ENCODE measurements at regions not wholly inside any gene's neighbourhood (a gene's known extent, or its start where the extent isn't known, plus 50 kb on each side); places are given as distances from the start of the nearest gene placed in this dataset.
"Not testable (repeated sequence)": the region's sequence is repeated elsewhere in the genome, so short reads cannot be mapped to it uniquely, and the experiment has no call there.

DNA sequence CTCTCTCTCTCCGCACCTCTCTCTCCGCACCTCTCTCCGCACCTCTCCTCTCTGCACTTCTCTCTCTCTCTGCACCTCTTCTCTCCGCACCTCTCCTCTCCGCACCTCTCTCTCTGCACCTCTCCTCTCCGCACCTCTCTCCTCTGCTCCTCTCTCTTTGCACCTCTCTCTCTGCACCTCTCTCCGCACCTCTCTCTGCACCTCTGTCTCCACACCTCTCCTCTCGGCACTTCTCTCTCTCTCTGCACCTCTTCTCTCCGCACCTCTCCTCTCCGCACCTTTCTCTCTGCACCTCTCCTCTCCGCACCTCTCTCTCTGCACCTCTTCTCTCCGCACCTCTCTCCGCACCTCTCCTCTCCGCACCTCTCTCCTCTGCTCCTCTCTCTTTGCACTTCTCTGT is 274.2 kb downstream of the CCSER2 start:
- not testable (repeated sequence) for H3K9me3 ChIP-seq (ENCODE audit: low read length); H3K4me3 ChIP-seq (ENCODE audit: low read length); H3K36me3 ChIP-seq (ENCODE audit: insufficient read depth, low read length); H2AFZ ChIP-seq (ENCODE audit: low read depth, low read length); H3K4me1 ChIP-seq (ENCODE audit: insufficient read depth, low read length)
- peaks cover 20% of the 10 kb centered on the region for H3K27me3 ChIP-seq (ENCODE audit: insufficient read depth, low read length)

DNA sequence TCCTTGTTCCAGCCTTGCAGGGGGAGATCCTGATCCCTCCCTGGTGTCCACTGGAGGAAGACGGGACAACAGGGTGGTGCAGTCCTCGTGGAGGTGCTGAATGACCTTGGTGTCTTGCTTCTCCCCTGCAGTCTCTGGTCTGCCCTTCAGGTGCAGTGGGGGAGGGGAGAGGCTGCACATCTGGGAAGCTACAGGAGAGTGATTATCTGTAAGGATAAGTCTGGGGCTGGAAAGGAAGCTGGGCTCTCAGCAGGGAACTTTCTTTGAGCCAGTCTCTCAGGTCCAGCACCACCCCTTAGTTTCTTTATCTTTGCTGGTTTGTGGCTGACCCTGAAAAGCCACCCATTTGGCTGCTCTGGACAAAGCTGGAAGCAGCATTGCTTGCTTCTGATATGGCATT is 275.6 kb downstream of the CCSER2 start:
- Histone ChIP-seq H3K4me1 (ENCODE audit: insufficient read depth, low read length) (no peaks in the 10 kb centered on the region), H3K4me3 (ENCODE audit: low read length) (no peak overlapping the region), H3K36me3 (ENCODE audit: insufficient read depth, low read length) (no peaks in the 10 kb centered on the region), H3K9me3 (ENCODE audit: low read length) (no peaks in the 10 kb centered on the region), H3K27me3 (ENCODE audit: insufficient read depth, low read length) (peaks cover 22% of the 10 kb centered on the region), H2AFZ (ENCODE audit: low read depth, low read length) (no peak overlapping the region)

DNA sequence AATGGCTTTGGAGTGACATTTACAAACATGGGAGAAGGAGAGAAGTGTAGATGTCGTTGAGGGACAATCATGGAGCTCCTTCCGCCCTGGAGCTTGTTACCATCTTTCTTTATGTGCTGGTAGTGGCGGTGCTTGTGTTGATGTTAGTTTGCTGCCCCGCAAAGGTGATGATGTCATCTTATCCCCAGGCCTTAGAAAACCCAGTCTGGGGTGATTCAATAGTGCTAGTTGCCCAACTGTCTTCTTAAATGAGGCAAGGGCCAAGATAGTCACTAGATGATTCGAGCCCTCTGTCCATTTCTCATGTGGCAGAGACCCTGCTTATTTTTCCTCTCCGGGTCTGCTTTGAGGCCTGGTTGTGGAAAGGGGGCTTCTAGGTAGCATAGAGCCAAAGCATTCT is 277.4 kb downstream of the CCSER2 start:
- peaks cover 22% of the 10 kb centered on the region for H3K27me3 ChIP-seq (ENCODE audit: insufficient read depth, low read length)
- H3K4me1 ChIP-seq (ENCODE audit: insufficient read depth, low read length): no peaks in the 10 kb centered on the region
- H3K9me3 ChIP-seq (ENCODE audit: low read length): no peaks in the 10 kb centered on the region
- no peak overlapping the region for H3K4me3 ChIP-seq (ENCODE audit: low read length)
- H3K36me3 ChIP-seq (ENCODE audit: insufficient read depth, low read length): no peaks in the 10 kb centered on the region
- H2AFZ ChIP-seq (ENCODE audit: low read depth, low read length): no peak overlapping the region

DNA sequence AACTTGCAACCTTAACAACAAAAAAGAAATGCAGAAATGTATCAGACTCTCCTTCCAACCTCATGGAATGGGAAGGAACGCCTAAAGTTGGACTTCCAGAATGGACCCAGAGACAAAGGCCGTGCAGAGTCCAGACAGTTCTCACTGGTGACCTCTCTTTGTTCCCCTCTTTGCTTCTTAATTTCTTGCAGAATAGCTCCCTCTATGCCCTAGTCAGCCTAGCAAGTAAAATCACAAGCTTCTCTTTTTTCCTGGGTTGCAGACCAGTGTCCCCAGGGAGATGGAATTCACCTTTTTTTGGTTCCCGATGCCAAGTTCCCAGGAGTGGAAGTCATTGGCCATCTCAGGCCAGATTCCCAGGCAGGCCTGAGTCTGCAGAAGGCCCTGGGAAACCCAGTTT is 278.0 kb downstream of the CCSER2 start:
- peaks cover 22% of the 10 kb centered on the region for H3K27me3 ChIP-seq (ENCODE audit: insufficient read depth, low read length)
- no peaks in the 10 kb centered on the region for H3K4me1 ChIP-seq (ENCODE audit: insufficient read depth, low read length)
- H2AFZ ChIP-seq (ENCODE audit: low read depth, low read length): no peak overlapping the region
- no peaks in the 10 kb centered on the region for H3K36me3 ChIP-seq (ENCODE audit: insufficient read depth, low read length)
- no peaks in the 10 kb centered on the region for H3K9me3 ChIP-seq (ENCODE audit: low read length)
- no peak overlapping the region for H3K4me3 ChIP-seq (ENCODE audit: low read length)

DNA sequence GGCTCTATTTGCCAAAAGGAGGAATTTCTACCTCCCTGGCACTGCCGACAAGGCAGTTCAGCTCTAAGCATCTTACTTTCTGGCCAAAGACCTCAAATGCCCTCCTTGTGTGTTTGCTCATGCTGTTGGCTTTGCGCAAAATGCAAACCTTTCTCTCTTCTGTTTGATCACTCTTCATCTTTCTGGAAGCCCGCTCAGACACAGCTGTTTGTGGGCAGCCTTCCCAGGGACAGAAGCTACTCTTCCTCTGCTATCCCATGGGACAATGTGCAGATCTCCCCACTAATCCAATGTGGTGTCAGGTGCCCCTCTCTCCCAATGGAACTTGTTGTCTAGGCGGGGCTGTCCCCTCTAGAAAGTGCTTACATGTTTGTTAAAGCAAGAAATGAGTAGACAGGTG is 278.7 kb downstream of the CCSER2 start:
- Histone ChIP-seq H3K27me3 (ENCODE audit: insufficient read depth, low read length) (peaks cover 19% of the 10 kb centered on the region), H3K9me3 (ENCODE audit: low read length) (no peaks in the 10 kb centered on the region), H3K4me3 (ENCODE audit: low read length) (no peak overlapping the region), H2AFZ (ENCODE audit: low read depth, low read length) (no peak overlapping the region), H3K4me1 (ENCODE audit: insufficient read depth, low read length) (no peaks in the 10 kb centered on the region), H3K36me3 (ENCODE audit: insufficient read depth, low read length) (no peaks in the 10 kb centered on the region)

- Histone ChIP-seq H3K4me1 (ENCODE audit: insufficient read depth, low read length) (no peaks in the 10 kb centered on the region), H2AFZ (ENCODE audit: low read depth, low read length) (no peak overlapping the region), H3K4me3 (ENCODE audit: low read length) (no peak overlapping the region), H3K27me3 (ENCODE audit: insufficient read depth, low read length) (peaks cover 17% of the 10 kb centered on the region), H3K9me3 (ENCODE audit: low read length) (no peaks in the 10 kb centered on the region), H3K36me3 (ENCODE audit: insufficient read depth, low read length) (no peaks in the 10 kb centered on the region)
These were observed 279.1 kb downstream of the CCSER2 start for GRCh38 chr10:84607523-84607922.

- no peaks in the 10 kb centered on the region for H3K9me3 ChIP-seq (ENCODE audit: low read length)
- H3K27me3 ChIP-seq (ENCODE audit: insufficient read depth, low read length): peaks cover 14% of the 10 kb centered on the region
- H2AFZ ChIP-seq (ENCODE audit: low read depth, low read length): no peak overlapping the region
- H3K36me3 ChIP-seq (ENCODE audit: insufficient read depth, low read length): no peaks in the 10 kb centered on the region
- no peak overlapping the region for H3K4me3 ChIP-seq (ENCODE audit: low read length)
- no peaks in the 10 kb centered on the region for H3K4me1 ChIP-seq (ENCODE audit: insufficient read depth, low read length)
These were observed 279.7 kb downstream of the CCSER2 start for GRCh38 chr10:84608126-84608525.

GRCh38 chr10:84613336-84614021 is 285.1 kb downstream of the CCSER2 start:
- Histone ChIP-seq H3K4me1 (ENCODE audit: insufficient read depth, low read length) (no peaks in the 10 kb centered on the region), H3K27me3 (ENCODE audit: insufficient read depth, low read length) (peaks cover 3% of the 10 kb centered on the region), H3K9me3 (ENCODE audit: low read length) (no peaks in the 10 kb centered on the region), H3K4me3 (ENCODE audit: low read length) (no peak overlapping the region), H2AFZ (ENCODE audit: low read depth, low read length) (no peak overlapping the region), H3K36me3 (ENCODE audit: insufficient read depth, low read length) (no peaks in the 10 kb centered on the region)

DNA sequence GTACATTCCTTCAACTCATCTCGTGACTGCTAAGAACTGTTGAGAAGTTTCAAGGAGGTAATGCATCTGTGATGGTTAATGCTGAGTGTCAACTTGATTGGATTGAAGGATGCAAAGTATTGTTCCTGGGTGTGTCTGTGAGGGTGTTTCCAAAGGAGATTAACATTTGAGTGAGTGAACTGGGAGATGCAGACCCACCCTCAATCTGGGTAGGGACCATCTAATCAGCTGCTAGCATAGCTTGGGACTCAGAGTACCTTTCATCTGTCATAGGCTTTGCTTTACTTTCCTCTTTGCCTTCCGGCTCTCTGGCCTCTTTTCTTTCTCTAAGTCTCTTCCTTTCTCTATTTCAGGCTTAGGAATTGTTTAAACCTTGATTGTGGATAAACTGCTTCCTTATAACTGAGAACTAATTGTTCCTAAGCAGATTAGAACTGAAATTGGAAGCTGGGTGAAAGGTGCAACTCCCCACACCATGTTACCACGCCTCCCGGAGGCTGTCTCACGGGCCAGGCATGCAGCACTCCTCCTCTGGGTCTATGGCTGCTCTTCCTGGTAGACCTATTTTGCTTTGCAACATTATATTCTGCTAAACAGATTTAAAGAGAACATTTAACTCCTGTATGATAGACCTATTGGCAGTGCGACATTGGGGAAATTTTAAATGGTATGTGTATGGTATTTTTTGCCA is 298.2 kb downstream of the CCSER2 start:
- Histone ChIP-seq H2AFZ (ENCODE audit: low read depth, low read length) (no peak overlapping the region), H3K4me3 (ENCODE audit: low read length) (no peak overlapping the region), H3K36me3 (ENCODE audit: insufficient read depth, low read length) (no peaks in the 10 kb centered on the region), H3K4me1 (ENCODE audit: insufficient read depth, low read length) (no peaks in the 10 kb centered on the region), H3K27me3 (ENCODE audit: insufficient read depth, low read length) (no peaks in the 10 kb centered on the region), H3K9me3 (ENCODE audit: low read length) (no peaks in the 10 kb centered on the region)

- Histone ChIP-seq H3K4me1 (ENCODE audit: insufficient read depth, low read length) (no peaks in the 10 kb centered on the region), H2AFZ (ENCODE audit: low read depth, low read length) (no peak overlapping the region), H3K4me3 (ENCODE audit: low read length) (no peak overlapping the region), H3K27me3 (ENCODE audit: insufficient read depth, low read length) (no peaks in the 10 kb centered on the region), H3K9me3 (ENCODE audit: low read length) (no peaks in the 10 kb centered on the region), H3K36me3 (ENCODE audit: insufficient read depth, low read length) (no peaks in the 10 kb centered on the region)
These were observed 304.5 kb downstream of the CCSER2 start for GRCh38 chr10:84632866-84633265.

- H3K36me3 ChIP-seq (ENCODE audit: insufficient read depth, low read length): no peaks in the 10 kb centered on the region
- no peak overlapping the region for H2AFZ ChIP-seq (ENCODE audit: low read depth, low read length)
- no peaks in the 10 kb centered on the region for H3K27me3 ChIP-seq (ENCODE audit: insufficient read depth, low read length)
- no peaks in the 10 kb centered on the region for H3K4me1 ChIP-seq (ENCODE audit: insufficient read depth, low read length)
- H3K4me3 ChIP-seq (ENCODE audit: low read length): no peak overlapping the region
- H3K9me3 ChIP-seq (ENCODE audit: low read length): no peaks in the 10 kb centered on the region
These were observed 306.2 kb downstream of the CCSER2 start for GRCh38 chr10:84634636-84635035.

DNA sequence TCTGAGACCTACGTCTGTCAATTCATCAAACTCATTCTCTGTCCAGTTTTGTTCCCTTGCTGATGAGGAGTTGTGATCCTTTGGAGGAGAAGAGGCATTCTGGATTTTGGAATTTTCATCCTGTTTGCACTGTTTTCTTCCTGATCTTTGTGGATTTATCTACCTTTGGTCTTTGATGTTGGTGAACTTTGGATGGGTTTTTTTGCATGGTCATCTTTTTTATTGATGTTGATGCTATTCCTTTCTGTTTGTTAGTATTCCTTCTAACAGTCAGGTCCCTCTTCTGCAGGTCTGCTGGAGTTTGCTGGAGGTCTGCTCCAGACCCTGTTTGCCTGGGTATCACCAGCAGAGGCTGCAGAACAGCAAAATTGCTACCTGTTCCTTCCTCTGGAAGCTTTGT is 322.2 kb downstream of the CCSER2 start:
- H2AFZ ChIP-seq (ENCODE audit: low read depth, low read length); H3K4me3 ChIP-seq (ENCODE audit: low read length); H3K4me1 ChIP-seq (ENCODE audit: insufficient read depth, low read length); H3K27me3 ChIP-seq (ENCODE audit: insufficient read depth, low read length); H3K36me3 ChIP-seq (ENCODE audit: insufficient read depth, low read length); H3K9me3 ChIP-seq (ENCODE audit: low read length): not testable (repeated sequence)

GRCh38 chr10:84654671-84655070 is 326.3 kb downstream of the CCSER2 start:
- Histone ChIP-seq H3K27me3 (ENCODE audit: insufficient read depth, low read length) (no peaks in the 10 kb centered on the region), H3K4me1 (ENCODE audit: insufficient read depth, low read length) (no peaks in the 10 kb centered on the region), H3K4me3 (ENCODE audit: low read length) (no peak overlapping the region), H3K36me3 (ENCODE audit: insufficient read depth, low read length) (no peaks in the 10 kb centered on the region), H2AFZ (ENCODE audit: low read depth, low read length) (no peak overlapping the region), H3K9me3 (ENCODE audit: low read length) (no peaks in the 10 kb centered on the region)

- no peak overlapping the region for H2AFZ ChIP-seq (ENCODE audit: low read depth, low read length)
- no peaks in the 10 kb centered on the region for H3K27me3 ChIP-seq (ENCODE audit: insufficient read depth, low read length)
These were observed 330.6 kb downstream of the CCSER2 start for GRCh38 chr10:84659027-84659426.

More at GRCh38 chr10:84659027-84659426, 330.6 kb downstream of the CCSER2 start:
- Histone ChIP-seq H3K4me3 (ENCODE audit: low read length) (no peak overlapping the region), H3K9me3 (ENCODE audit: low read length) (no peaks in the 10 kb centered on the region), H3K36me3 (ENCODE audit: insufficient read depth, low read length) (no peaks in the 10 kb centered on the region), H3K4me1 (ENCODE audit: insufficient read depth, low read length) (no peaks in the 10 kb centered on the region)
